A549 (cell line): ENCODE measurements at regions not wholly inside any gene's neighbourhood (a gene's known extent, or its start where the extent isn't known, plus 50 kb on each side); places are given as distances from the start of the nearest gene placed in this dataset.

Experiments used
- ATAC-seq, 2 experiments: fragments of 200-7000 bp in 1 of 2; fragments of >200 bp in 1 of 2; cut with Nextera tagmentation in 1 of 2; cut with Tn5 transposase in 1 of 2; 3 replicates each; pipeline versions ENCODE4 v1.8.0 to v1.9.1; 2018 to 2020; ENCODE audit warnings: mild to moderate bottlenecking in 1 of 2, moderate library complexity in 1 of 2
- CTCF ChIA-PET: fragments of 300-600 bp; sonication (Branson Sonifier 250); formaldehyde crosslinking; extraction: SDS; loops from one replicate; lab custom pipeline; 2021; ENCODE audit warnings: antibody characterized with exemption, inconsistent platforms; lab: Yijun Ruan, JAX
- POLR2A ChIA-PET: fragments of 350-600 bp; formaldehyde crosslinking; extraction: SDS; loops from one replicate; lab custom pipeline; 2021; ENCODE audit warnings: antibody characterized with exemption, inconsistent platforms; lab: Yijun Ruan, JAX
- DNase-seq, 2 experiments: peaks; one replicate each; pipeline versions ENCODE4 v3.0.0 to v3.0.0-alpha.2; 2011 to 2016; ENCODE audit warnings: low read depth in 1 of 2, low spot score in 1 of 2
- FAIRE-seq: peaks from 2 replicates; lab custom pipeline; 2011; peaks lifted over from hg19 to GRCh38; lab: Jason Lieb, UNC
- H3K27ac ChIP-seq, 2 experiments: fragments of >200 bp; sonication (Bioruptor Twin); formaldehyde crosslinking; 3 replicates each; pipeline ENCODE4 v1.5.1; 2016 to 2017
- H3K4me1 ChIP-seq: fragments of >200 bp; sonication (Bioruptor Twin); formaldehyde crosslinking; 3 replicates; pipeline ENCODE4 v1.6.1; 2016
- H3K4me2 ChIP-seq: fragments of >200 bp; sonication (Bioruptor Twin); formaldehyde crosslinking; 3 replicates; pipeline ENCODE4 v1.6.1; 2016
- H3K4me3 ChIP-seq: fragments of >200 bp; sonication (Bioruptor Twin); formaldehyde crosslinking; 3 replicates; pipeline ENCODE4 v1.5.1; 2016
- H3K9me3 ChIP-seq: fragments of >200 bp; sonication (Bioruptor Twin); formaldehyde crosslinking; 3 replicates; pipeline ENCODE4 v1.6.1; 2016
- BHLHE40 ChIP-seq: IDR thresholded peaks from 2 replicates; pipeline ENCODE4 v1.6.1; 2012; ENCODE audit warnings: low read depth, low read length, inconsistent platforms
- CBX2 ChIP-seq: fragments of 200-600 bp; sonication (generic); IDR thresholded peaks from 2 replicates; pipeline ENCODE4 v1.6.1; 2016; ENCODE audit warnings: low read depth, mild to moderate bottlenecking, borderline replicate concordance
- CEBPB ChIP-seq, 2 experiments: fragments of >200 bp in 1 of 2; sonication (Bioruptor Twin) in 1 of 2; formaldehyde crosslinking in 1 of 2; IDR thresholded peaks; 2 replicates each; pipeline ENCODE4 v1.6.1; 2012 to 2016
- CHD2 ChIP-seq: fragments of 150-350 bp; IDR thresholded peaks from 2 replicates; pipeline ENCODE4 v1.6.1; 2014; ENCODE audit warnings: low read length; ENCODE audit not compliant: partially characterized antibody
- EHMT2 ChIP-seq: fragments of 200-600 bp; sonication (generic); IDR thresholded peaks from 2 replicates; pipeline ENCODE4 v1.6.1; 2016; ENCODE audit warnings: antibody characterized with exemption, low read depth, mild to moderate bottlenecking, moderate library complexity
- EP300 ChIP-seq, 2 experiments: fragments of >200 bp; sonication (Bioruptor Twin); formaldehyde crosslinking; IDR thresholded peaks; 2 replicates in 1 of 2; 3 replicates in 1 of 2; pipeline ENCODE4 v1.6.1; 2016 to 2017
- ESRRA ChIP-seq: fragments of 150-350 bp; IDR thresholded peaks from 2 replicates; pipeline ENCODE4 v1.6.1; 2014; ENCODE audit warnings: mild to moderate bottlenecking, low read length, borderline replicate concordance
- FOXS1 ChIP-seq: fragments of 250-450 bp; sonication (Bioruptor Pico); IDR thresholded peaks from 2 replicates; pipeline ENCODE4 v1.5.0; 2020; ENCODE audit warnings: mild to moderate bottlenecking, moderate library complexity
- HOXB13 ChIP-seq: fragments of 250-450 bp; sonication (Bioruptor Pico); IDR thresholded peaks from 2 replicates; pipeline ENCODE4 v1.5.0; 2020; ENCODE audit warnings: low read depth, mild to moderate bottlenecking, moderate library complexity
- KDM1A ChIP-seq: fragments of 200-600 bp; sonication (generic); IDR thresholded peaks from 2 replicates; pipeline ENCODE4 v1.6.1; 2016; ENCODE audit warnings: low read depth, mild to moderate bottlenecking
- NPAS2 ChIP-seq: fragments of 250-450 bp; sonication (Bioruptor Pico); IDR thresholded peaks from 2 replicates; pipeline ENCODE4 v1.8.0; 2022; ENCODE audit warnings: mild to moderate bottlenecking, moderate library complexity, borderline replicate concordance
- PHF8 ChIP-seq: fragments of 200-600 bp; sonication (generic); IDR thresholded peaks from 2 replicates; pipeline ENCODE4 v1.6.1; 2016; ENCODE audit warnings: low read depth, mild to moderate bottlenecking, antibody characterized with exemption, moderate library complexity, borderline replicate concordance
- POLR2A ChIP-seq: IDR thresholded peaks from 2 replicates; pipeline ENCODE4 v1.6.1; 2012; ENCODE audit warnings: mild to moderate bottlenecking, low read length
- POLR2AphosphoS2 ChIP-seq: conservative IDR thresholded peaks from 2 replicates; pipeline ENCODE4 v1.6.1; 2012; ENCODE audit warnings: low read length, improper control_type of control experiment, inconsistent platforms
- RARB ChIP-seq: fragments of 250-450 bp; sonication (Bioruptor Pico); IDR thresholded peaks from 2 replicates; pipeline ENCODE4 v1.8.0; 2021; ENCODE audit warnings: mild to moderate bottlenecking, moderate library complexity
- RCOR1 ChIP-seq: fragments of 150-350 bp; IDR thresholded peaks from 2 replicates; pipeline ENCODE4 v1.6.1; 2014; ENCODE audit warnings: antibody characterized with exemption, low read length, low read depth
- RFX5 ChIP-seq: fragments of 450-650 bp; IDR thresholded peaks from 2 replicates; pipeline ENCODE4 v1.7.1; 2014; ENCODE audit warnings: antibody characterized with exemption, mild to moderate bottlenecking, moderate library complexity
- RNF2 ChIP-seq: fragments of 200-600 bp; sonication (generic); IDR thresholded peaks from 2 replicates; pipeline ENCODE4 v1.6.1; 2016; ENCODE audit warnings: low read depth, mild to moderate bottlenecking, antibody characterized with exemption, moderate library complexity, borderline replicate concordance
- ZFP36 ChIP-seq: fragments of 450-650 bp; IDR thresholded peaks from 2 replicates; pipeline ENCODE4 v1.6.1; 2014; ENCODE audit warnings: borderline replicate concordance; ENCODE audit not compliant: partially characterized antibody
- ZSCAN20 ChIP-seq: fragments of 250-450 bp; sonication (Bioruptor Pico); IDR thresholded peaks from 2 replicates; pipeline ENCODE4 v1.8.0; 2022; ENCODE audit warnings: mild to moderate bottlenecking, moderate library complexity
- WGBS: methylation state at CpG from one replicate; pipeline ENCODE4 v1.1.6; 2017; ENCODE audit errors: missing lambda C conversion rate; 5-methylcytosine and 5-hydroxymethylcytosine counted together
- TF ChIP-seq, protein P1 (sequence below): fragments of >200 bp; sonication (Bioruptor Twin); formaldehyde crosslinking; IDR thresholded peaks from 3 replicates; pipeline ENCODE4 v1.5.1; 2016
- TF ChIP-seq, protein P2 (sequence below): IDR thresholded peaks from 2 replicates; pipeline ENCODE4 v1.6.1; 2012
- TF ChIP-seq, protein P3 (sequence below): fragments of >200 bp; sonication (Bioruptor Twin); formaldehyde crosslinking; IDR thresholded peaks from 2 replicates; pipeline ENCODE4 v1.6.1; 2016
- TF ChIP-seq, protein P4 (sequence below): IDR thresholded peaks from 2 replicates; pipeline ENCODE4 v1.6.1; 2012; ENCODE audit warnings: low read depth, borderline replicate concordance

DNA sequence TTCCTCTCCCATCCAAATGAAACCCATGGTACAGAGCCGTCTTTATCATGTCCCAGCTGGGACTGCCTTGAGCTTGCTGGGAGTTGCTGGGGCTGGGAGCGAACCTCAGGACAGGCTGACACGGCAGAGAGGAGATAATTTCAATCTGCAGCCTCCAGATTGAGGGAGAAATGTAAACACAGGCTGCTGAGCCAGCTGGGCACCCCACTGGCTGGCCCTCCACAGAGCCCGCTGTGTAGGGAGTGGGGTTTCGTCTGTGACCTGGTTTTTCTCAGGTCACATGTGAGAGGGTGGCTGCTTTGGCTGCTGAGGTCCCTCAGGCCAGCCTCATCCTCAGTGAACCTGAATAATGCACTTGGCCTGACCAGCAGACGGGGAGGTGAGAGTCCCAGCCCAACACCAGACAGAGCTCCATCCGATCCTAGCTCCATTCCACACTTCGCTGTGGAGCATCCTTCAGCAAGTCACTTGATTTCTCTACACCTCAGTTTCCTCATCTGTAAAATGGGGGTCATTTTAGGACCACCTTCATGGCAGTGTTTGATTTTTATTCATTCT lies 121.6 kb upstream of the MRPS22 start:
- POLR2A ChIA-PET = no interaction called here

DNA sequence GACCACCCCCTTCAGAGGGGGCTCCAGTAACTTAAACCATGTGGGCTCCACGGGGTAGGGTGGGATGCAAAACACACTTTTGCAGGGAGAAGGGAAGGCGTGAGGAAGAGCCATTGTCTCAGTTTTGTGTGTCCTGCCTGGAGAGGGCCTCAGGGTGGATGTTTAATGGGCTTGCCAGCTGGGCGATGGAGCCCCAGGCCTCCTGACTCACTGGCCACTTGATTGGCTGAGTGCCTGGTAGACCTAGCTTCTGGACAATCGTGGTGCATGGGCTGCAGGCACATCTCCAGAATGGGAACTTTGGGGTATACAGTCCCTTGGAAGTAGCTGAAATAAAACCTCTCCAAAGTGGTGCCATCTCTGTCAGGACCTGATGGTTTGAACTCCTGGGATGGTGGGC lies 118.3 kb upstream of the MRPS22 start:
- Histone ChIP-seq H3K4me1 (no peaks in the 10 kb centered on the region), H3K4me2 (no peak overlapping the region), H3K9me3 (no peaks in the 10 kb centered on the region), H3K27ac (no peak overlapping the region), H3K4me3 (no peak overlapping the region)
- ATAC-seq (no peak), DNase-seq (no peak), FAIRE-seq (no peak)
- 56% methylated on average over 3 of the region's 4 CpGs for WGBS
- POLR2A ChIA-PET = no interaction called here
- no peak for TF ChIP-seq HOXB13 (CRISPR knock-in tag)
- no peak for TF ChIP-seq BHLHE40
- TF ChIP-seq ZSCAN20 (CRISPR knock-in tag) = no peak
- TF ChIP-seq POLR2AphosphoS2 = no peak
- TF ChIP-seq RARB (CRISPR knock-in tag) = no peak
- TF ChIP-seq KDM1A = no peak
- no peak for TF ChIP-seq CBX2
- TF ChIP-seq, protein P1, sequence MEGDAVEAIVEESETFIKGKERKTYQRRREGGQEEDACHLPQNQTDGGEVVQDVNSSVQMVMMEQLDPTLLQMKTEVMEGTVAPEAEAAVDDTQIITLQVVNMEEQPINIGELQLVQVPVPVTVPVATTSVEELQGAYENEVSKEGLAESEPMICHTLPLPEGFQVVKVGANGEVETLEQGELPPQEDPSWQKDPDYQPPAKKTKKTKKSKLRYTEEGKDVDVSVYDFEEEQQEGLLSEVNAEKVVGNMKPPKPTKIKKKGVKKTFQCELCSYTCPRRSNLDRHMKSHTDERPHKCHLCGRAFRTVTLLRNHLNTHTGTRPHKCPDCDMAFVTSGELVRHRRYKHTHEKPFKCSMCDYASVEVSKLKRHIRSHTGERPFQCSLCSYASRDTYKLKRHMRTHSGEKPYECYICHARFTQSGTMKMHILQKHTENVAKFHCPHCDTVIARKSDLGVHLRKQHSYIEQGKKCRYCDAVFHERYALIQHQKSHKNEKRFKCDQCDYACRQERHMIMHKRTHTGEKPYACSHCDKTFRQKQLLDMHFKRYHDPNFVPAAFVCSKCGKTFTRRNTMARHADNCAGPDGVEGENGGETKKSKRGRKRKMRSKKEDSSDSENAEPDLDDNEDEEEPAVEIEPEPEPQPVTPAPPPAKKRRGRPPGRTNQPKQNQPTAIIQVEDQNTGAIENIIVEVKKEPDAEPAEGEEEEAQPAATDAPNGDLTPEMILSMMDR = no peak
- TF ChIP-seq EHMT2 = no peak
- no peak for TF ChIP-seq RFX5
- no peak for TF ChIP-seq ESRRA
- TF ChIP-seq POLR2A = no peak
- CTCF ChIA-PET = no interaction called here

More for the DNA sequence above, 121.6 kb upstream of the MRPS22 start:
- CTCF ChIA-PET = no interaction called here
- no peak overlapping the region for H3K4me3 ChIP-seq
- FAIRE-seq (no peak), DNase-seq (no peak), ATAC-seq (no peak)
- H3K4me2 ChIP-seq = no peak overlapping the region
- 55% methylated on average over 6 of the region's 8 CpGs for WGBS
- H3K4me1 ChIP-seq = no peaks in the 10 kb centered on the region
- no peak overlapping the region for H3K27ac ChIP-seq
- TF ChIP-seq, protein P2, sequence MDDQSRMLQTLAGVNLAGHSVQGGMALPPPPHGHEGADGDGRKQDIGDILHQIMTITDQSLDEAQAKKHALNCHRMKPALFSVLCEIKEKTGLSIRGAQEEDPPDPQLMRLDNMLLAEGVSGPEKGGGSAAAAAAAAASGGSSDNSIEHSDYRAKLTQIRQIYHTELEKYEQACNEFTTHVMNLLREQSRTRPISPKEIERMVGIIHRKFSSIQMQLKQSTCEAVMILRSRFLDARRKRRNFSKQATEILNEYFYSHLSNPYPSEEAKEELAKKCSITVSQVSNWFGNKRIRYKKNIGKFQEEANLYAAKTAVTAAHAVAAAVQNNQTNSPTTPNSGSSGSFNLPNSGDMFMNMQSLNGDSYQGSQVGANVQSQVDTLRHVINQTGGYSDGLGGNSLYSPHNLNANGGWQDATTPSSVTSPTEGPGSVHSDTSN = no peak
- TF ChIP-seq POLR2AphosphoS2 (no peak), NPAS2 (no peak)
- no peaks in the 10 kb centered on the region for H3K9me3 ChIP-seq

DNA sequence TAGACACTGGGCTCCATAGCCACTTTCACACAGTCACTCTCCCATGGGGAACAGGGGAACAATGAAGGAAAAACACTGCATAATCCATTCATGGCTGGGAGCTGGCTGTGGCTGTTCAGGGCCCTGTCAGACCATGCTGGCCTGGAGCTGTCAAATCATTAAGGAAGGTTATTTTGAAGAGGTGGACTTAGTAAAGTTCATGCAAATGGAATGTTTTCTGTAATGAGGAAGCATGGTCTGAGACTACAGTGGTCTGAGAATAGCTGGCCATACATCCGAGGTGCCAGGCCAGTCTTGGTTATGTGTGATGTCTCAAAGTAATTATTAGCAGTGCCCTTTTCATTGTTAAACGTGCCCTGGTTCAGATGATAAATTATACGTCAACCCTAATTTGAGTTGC lies 117.1 kb upstream of the MRPS22 start:
- H3K9me3 ChIP-seq = no peaks in the 10 kb centered on the region
- WGBS = 68% methylated on average over 3 of the region's 3 CpGs
- H3K27ac ChIP-seq = no peak overlapping the region
- no peaks in the 10 kb centered on the region for H3K4me1 ChIP-seq
- H3K4me3 ChIP-seq = no peak overlapping the region
- TF ChIP-seq FOXS1 (CRISPR knock-in tag) (no peak), CEBPB (IDR thresholded peaks at IDR 0.05) (no peak), EP300 (IDR thresholded peaks at IDR 0.05) (no peak), ZFP36 (no peak), PHF8 (no peak), CHD2 (no peak), RCOR1 (no peak), RNF2 (no peak)
- TF ChIP-seq, protein P3, sequence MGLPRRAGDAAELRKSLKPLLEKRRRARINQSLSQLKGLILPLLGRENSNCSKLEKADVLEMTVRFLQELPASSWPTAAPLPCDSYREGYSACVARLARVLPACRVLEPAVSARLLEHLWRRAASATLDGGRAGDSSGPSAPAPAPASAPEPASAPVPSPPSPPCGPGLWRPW = no peak
- TF ChIP-seq, protein P4, sequence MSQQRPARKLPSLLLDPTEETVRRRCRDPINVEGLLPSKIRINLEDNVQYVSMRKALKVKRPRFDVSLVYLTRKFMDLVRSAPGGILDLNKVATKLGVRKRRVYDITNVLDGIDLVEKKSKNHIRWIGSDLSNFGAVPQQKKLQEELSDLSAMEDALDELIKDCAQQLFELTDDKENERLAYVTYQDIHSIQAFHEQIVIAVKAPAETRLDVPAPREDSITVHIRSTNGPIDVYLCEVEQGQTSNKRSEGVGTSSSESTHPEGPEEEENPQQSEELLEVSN = no peak
- DNase-seq = no peak
- ChIA-PET CTCF (no interaction called here), POLR2A (no interaction called here)
- no peak overlapping the region for H3K4me2 ChIP-seq
- FAIRE-seq = no peak
- ATAC-seq = no peak
